ENCODE measurements at regions not wholly inside any gene's neighbourhood (a gene's known extent, or its start where the extent isn't known, plus 50 kb on each side); places are given as distances from the start of the nearest gene placed in this dataset.

- FAIRE-seq: no peak
- DNase-seq (ENCODE audit: low spot score in 2 of 2): no peak
Observed at GRCh38 chr13:30019648-30020626, 169.5 kb upstream of the UBL3 start.

DNA sequence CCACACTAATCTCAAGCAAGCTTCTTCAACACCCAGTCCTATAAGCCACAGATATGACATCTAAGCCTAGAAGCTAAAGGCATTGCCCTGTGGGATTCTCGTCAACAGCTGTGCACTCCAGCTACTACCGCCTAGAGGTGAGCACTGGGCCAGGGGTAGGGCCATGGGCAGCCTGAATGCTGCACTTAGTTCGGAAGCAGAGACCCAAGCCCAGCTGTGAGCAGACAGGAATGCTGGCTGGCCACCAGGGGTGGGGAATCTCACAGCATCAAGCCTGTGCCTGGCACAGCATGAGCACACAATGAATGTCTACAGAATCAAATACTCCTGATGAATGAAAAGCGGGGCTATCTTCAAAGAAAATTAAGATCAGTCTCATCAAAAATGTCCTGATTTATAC lies 167.5 kb upstream of the UBL3 start:
- no peak for FAIRE-seq
- no peak for DNase-seq (ENCODE audit: low spot score in 2 of 2)

DNA sequence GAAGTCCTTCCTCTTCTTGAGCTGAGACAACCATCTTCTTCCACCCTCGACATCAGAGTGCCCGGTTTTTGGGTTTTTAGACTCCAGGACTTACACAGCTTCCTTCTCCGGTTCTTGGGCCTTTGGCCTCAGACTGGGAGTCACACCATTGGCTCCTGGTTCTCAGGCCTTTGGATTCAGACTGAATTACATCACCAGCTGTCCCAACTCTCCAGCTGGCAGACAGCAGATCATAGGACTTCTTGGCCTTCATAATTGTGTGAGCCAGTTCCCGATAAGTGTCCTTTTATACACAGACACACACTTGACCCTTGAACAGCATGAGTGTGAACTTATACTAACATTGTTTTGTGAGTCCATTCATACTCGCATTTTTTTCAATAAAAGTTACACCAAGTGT lies 166.0 kb upstream of the UBL3 start:
- FAIRE-seq (no peak), DNase-seq (ENCODE audit: low spot score in 2 of 2) (no peak)

DNA sequence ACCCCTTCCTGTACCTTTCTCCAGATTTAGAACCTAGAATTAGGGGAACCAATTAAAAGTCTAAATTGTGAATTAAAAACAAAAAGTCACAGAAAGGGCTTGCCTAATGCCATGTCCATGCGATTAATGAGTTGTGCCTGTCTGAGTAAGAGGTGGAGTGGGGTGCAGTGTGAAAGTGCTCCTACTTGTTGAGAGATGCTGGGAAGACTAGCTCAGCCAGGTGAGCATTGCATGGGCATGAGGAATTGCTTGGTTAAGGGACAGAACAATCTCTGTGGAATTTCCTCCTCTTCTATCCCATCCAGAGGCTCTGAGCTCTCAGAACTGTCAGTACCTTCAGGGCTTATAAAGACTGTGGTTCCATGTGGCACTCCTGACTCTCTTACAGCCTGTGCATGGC lies 159.0 kb upstream of the UBL3 start:
- FAIRE-seq (no peak), DNase-seq (ENCODE audit: low spot score in 2 of 2) (no peak)

DNA sequence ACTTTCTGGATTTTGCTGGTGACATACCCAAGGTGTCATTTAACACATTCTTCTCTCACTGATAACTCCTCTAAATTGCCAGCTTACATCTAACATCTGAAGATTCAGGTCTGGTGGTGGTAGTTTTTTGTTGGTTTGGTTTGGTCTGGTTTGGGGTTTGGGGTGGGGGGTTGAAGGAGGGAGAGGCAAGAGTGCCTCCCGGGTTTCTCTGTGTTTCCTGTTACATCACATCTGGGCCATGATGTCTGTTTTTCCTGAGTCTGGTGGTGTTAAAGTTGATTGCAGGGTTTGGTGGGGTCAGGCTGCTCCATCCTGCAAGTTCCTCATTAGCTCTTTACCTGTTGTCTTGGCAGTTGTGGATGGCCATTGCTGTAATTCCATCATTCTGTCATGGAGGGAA lies 155.8 kb upstream of the UBL3 start:
- FAIRE-seq (no peak), DNase-seq (ENCODE audit: low spot score in 2 of 2) (no peak)

DNA sequence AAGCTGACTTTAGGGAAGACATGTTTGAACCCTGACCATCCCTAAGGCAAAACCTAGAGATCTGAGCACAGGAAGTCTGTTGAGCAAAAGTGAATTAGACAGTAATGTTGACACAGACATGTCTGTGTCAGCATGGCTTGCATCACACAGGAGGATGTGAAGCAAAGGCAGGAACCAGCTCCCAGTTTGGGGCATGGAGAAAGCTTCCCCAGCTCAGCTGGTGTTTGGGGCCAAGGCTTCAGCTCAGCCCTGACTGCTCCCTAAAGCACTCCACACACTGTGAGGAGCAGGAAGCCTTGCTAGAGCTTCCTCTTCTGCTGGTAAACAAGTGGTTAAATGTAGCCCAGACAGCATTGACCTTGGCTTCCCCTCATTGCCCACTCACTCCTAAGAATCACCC lies 153.8 kb upstream of the UBL3 start:
- DNase-seq (ENCODE audit: low spot score in 2 of 2): no peak
- FAIRE-seq: no peak

DNA sequence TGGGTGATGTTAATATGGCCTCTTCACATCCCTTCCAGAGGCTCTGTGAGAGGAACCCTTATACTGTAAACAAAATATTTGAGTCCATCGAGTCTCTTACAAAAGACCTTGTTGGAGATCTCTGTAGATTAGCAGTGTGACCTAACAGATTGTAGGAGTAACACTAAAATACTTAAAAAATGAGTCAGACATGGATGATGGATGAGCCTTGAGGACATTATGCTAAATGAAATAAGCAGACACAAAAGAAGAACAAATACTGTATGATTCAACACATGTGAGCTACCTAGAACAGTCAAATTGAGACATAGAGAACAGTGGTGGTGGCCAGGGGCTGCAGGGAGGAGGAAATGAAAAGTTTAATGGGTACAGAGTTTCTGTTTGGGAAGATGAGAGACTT lies 152.2 kb upstream of the UBL3 start:
- FAIRE-seq (no peak), DNase-seq (ENCODE audit: low spot score in 2 of 2) (no peak)

- DNase-seq (ENCODE audit: low spot score in 2 of 2): no peak
- FAIRE-seq: no peak
Observed at GRCh38 chr13:30000370-30000765, 150.0 kb upstream of the UBL3 start.

DNA sequence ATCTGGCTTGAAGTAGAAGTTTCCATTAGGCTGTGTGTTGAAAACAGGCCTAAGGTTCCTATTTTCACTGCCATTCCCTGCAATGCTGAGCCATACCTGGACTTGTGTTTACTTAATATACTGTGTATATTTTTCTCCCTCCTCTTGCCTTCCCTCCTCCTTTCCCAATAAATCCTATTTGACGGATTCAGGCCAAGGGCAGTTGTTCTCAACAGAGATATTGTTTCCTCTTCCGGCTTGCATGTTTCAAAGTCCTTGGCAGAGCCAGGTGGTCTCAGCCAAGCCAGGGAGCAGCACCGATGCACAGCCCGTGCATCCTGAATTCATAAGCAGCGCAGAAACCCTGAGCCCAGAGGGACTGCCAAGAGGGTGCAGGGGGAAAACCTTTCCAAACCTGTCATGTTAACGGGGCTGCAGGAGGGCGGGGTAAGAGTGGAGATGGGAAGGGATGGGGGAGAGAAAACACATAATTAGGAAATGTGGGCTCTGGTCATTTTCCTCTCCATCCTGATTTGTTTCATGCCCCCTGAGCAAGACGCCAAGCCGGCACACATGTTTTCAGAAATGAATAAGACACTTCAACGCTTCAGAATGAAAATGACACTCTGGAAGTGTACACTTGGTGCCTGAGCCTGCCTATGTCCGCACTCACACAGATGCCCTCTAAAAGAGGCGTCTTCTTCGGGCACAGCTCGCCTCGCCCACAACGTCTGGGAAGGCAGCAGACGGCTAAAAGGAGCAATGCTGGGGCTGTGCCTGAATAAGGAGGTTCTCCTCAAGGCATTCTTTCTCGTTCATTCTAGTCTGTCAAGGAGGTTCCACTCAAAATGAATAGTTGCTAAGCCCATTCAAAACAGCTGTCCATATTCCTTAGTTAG lies 149.3 kb upstream of the UBL3 start:
- no peak for DNase-seq (ENCODE audit: low spot score in 2 of 2)
- no peak for FAIRE-seq

DNA sequence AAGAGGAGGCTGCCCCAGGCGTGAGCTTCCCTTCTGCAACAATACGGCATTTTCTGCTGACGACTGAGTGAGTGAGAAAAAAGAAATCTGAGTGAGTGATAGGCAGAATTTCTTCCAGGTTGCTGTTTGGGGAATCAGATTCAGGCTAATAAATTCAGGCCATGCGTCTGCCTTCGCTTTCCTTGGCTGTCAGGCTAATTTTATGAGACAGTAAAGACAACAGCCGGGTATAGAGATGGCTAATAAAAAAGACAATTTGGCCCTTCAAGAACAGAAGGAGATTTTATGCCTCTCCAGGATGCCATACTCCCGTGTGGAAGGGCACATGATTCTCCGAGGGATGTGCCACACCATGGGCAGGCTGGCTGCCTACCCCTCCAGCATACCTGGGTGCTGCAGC lies 145.9 kb upstream of the UBL3 start:
- DNase-seq (ENCODE audit: low spot score in 2 of 2): no peak
- FAIRE-seq: no peak

GRCh38 chr13:29994911-29995595 lies 144.6 kb upstream of the UBL3 start:
- DNase-seq (ENCODE audit: low spot score in 2 of 2) (no peak), FAIRE-seq (no peak)

DNA sequence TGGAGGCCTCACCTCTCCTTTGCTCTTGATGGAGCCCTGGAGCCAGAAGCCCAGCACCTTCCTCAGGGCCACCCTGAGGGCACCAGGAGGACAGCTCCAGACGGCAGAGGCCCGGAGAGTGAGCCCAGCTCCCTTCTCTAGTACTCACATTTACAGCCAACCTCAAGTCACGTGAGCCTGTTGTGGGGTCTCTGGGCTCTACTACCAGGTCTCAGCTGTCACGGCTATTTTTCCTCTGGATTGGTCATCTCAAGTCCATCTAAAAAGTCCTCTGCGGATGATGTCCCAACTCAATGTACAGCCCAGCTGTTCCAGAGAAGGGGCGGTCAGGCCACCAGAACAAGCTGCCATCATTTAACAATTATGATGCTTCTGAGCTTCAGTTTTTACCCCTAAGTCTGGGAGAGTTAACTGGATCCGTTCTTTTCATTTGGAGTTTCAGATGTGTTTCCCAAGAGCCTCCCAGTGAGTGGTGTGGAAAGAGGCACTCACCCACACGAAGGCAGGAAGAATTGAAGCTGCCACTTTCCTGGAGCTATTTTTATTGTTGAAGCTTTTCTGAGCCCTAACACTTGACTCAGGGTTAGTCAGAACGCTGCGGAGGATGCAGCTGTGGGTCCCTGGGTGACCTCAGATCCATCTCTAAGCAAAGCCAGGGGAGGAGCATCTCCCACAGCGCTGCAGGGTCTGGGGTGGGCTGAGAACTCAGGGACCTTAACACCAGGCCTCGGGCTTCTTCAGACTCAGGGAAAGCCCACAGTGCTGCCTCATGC lies 143.5 kb upstream of the UBL3 start:
- DNase-seq (ENCODE audit: low spot score in 2 of 2): no peak
- FAIRE-seq: no peak

DNA sequence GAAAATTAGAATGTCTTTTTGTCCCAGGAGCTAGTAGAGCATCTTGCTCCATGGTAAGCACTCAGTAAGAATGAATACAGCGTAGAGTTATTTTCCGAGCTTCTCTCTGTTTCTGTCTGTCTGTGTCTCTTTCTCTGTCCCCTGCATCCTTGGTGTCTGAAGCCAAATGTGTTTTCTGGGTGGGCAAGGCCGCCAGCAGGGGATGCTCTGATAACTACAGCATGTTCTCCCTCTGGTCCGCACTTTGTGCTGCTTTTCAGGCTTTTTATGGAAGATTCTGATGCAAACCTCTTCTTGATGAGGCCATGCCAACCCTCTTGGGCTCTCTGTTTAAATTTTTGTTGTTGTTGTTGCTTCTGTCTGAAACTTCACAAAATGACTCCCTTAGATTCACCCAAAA lies 142.8 kb upstream of the UBL3 start:
- FAIRE-seq (no peak), DNase-seq (ENCODE audit: low spot score in 2 of 2) (no peak)

GRCh38 chr13:29991343-29991742 lies 140.9 kb upstream of the UBL3 start:
- DNase-seq (ENCODE audit: low spot score in 2 of 2) (no peak), FAIRE-seq (no peak)

GRCh38 chr13:29987340-29987739 lies 136.9 kb upstream of the UBL3 start:
- no peak for FAIRE-seq

DNA sequence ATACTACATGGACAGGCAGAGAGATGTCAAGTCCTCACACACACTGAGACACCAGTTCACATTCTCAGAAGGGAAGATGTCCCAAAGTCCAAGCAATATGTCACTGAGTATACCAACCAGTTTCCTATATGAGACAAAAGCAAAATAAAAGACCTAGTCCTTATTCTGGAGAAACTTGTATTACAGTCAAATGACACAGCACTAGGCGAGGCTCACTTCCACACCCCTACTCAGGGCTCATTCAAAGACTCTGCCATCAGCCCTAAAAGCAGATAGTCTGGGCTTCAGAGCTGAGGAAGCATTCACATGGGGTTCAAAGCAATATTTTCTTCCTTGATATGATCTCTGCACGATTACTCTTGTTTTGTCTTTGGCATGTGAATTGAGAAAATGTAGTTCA lies 129.9 kb upstream of the UBL3 start:
- FAIRE-seq (no peak), DNase-seq (ENCODE audit: low spot score in 2 of 2) (no peak)

More at GRCh38 chr13:29987340-29987739, 136.9 kb upstream of the UBL3 start:
- DNase-seq (ENCODE audit: low spot score in 2 of 2): no peak

- DNase-seq (ENCODE audit: low spot score in 2 of 2) (no peak), FAIRE-seq (no peak)
Observed at GRCh38 chr13:29978211-29978610, 127.8 kb upstream of the UBL3 start.

DNA sequence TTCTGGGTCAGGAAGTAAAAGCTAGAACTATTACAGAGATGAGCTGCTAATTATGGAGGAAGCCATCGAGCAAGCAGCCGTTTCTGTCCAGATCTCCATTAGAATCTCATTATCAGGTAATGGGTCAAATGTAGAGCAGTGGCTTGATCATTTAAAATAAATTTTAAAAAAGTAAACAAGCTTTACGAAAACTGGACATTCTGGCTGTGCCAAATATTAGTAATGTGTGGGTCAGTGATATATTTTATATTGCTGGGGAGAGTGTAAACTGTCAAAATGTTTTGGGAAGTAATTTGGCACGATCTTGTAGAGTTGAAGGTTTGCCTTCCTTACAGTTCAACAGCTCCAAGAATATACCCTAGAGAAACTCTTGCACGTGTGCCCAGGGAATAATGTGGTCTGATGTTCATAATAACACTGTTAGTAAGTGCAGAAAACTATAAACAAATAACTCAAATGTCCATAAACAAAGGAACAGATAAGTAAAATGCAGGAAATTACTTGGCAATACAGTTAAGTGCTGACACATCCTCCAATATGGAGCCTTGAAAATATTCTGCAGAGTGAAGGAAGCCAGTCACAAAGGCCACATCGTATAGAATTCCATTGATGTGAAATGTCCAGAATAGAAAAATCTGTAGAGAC lies 127.2 kb upstream of the UBL3 start:
- FAIRE-seq: no peak
- DNase-seq (ENCODE audit: low spot score in 2 of 2): no peak

DNA sequence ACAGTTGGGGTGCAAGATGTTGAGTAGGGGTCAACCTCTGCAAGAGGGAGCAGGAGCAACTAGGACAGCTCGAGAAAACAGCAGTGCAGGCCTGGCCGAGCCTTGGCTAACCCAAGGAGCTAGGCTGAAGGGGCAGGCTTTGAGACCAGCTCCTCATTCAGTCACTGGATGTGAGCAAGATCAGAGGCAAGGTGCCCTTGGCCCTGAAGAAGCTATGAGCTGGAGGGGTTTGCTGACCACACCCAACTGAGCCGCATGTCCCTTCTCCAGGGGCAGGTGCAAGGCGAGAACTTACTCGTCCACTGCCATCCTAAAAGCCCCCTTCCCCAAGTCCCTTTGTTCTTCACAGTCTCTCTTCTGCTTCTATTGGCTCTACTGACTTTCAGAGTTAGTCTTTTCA lies 126.1 kb upstream of the UBL3 start:
- FAIRE-seq (no peak), DNase-seq (ENCODE audit: low spot score in 2 of 2) (no peak)

DNA sequence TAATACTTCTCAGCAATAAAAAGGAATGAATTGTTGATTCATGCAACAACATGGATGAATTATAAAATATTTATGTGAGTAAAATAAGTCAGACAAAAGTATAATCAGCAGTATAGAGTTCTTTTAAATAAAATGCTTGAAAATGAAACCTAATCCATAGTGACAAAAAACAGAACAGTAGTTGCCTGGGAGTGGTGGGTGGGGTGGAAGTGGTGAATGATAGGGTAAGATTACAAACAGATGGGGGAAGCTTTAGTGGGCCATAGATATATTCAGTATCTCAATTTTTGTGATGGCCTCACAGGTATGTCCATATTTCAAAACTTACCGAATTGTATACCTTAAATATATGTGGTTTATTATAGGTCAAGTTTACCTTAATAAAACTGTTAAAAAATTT lies 124.9 kb upstream of the UBL3 start:
- FAIRE-seq (no peak), DNase-seq (ENCODE audit: low spot score in 2 of 2) (no peak)
